DND-41 (cell line): ENCODE measurements at regions not wholly inside any gene's neighbourhood (a gene's known extent, or its start where the extent isn't known, plus 50 kb on each side); places are given as distances from the start of the nearest gene placed in this dataset.

Experiments
- ATAC-seq: fragments of 200-7000 bp; cut with Tn5 transposase; 3 replicates; pipeline ENCODE4 v1.9.1; 2021; ENCODE audit warnings: low read depth; ENCODE audit not compliant: insufficient read depth
- DNase-seq: peaks from one replicate; pipeline ENCODE4 v3.0.0-alpha.2; 2020
- H2AFZ ChIP-seq: 2 replicates; pipeline ENCODE4 v1.6.0; 2012; ENCODE audit warnings: low read depth, low read length
- H3K27ac ChIP-seq: 2 replicates; pipeline ENCODE4 v1.5.1; 2012; ENCODE audit warnings: low read length, inconsistent platforms
- H3K27me3 ChIP-seq: fragments of 200-600 bp; sonication (generic); 2 replicates; pipeline ENCODE4 v1.6.0; 2012; ENCODE audit warnings: low read length, mild to moderate bottlenecking, inconsistent platforms; ENCODE audit not compliant: insufficient read depth, poor library complexity
- H3K36me3 ChIP-seq: 2 replicates; pipeline ENCODE4 v1.5.1; 2012; ENCODE audit warnings: low read length, inconsistent platforms; ENCODE audit not compliant: insufficient read depth
- H3K4me1 ChIP-seq: 2 replicates; pipeline ENCODE4 v1.5.1; 2012; ENCODE audit warnings: mild to moderate bottlenecking, low read length; ENCODE audit not compliant: insufficient read depth
- H3K4me2 ChIP-seq: 2 replicates; pipeline ENCODE4 v1.6.0; 2012; ENCODE audit warnings: mild to moderate bottlenecking, moderate library complexity, low read length, inconsistent platforms; ENCODE audit not compliant: insufficient read depth
- H3K4me3 ChIP-seq, 2 experiments: fragments of 200-600 bp in 1 of 2; shearing (Covaris generic) in 1 of 2; 2 replicates each; pipeline ENCODE4 v1.5.1; 2012 to 2016; ENCODE audit warnings: inconsistent platforms in 2 of 2, low read length in 2 of 2, mild to moderate bottlenecking in 2 of 2, low read depth in 1 of 2, moderate library complexity in 1 of 2
- H3K79me2 ChIP-seq: 2 replicates; pipeline ENCODE4 v1.6.0; 2012; ENCODE audit warnings: low read length, inconsistent platforms; ENCODE audit not compliant: insufficient read depth
- H3K9ac ChIP-seq: 2 replicates; pipeline ENCODE4 v1.6.0; 2012; ENCODE audit warnings: low read depth, mild to moderate bottlenecking, inconsistent platforms, low read length, moderate library complexity
- H3K9me3 ChIP-seq: 2 replicates; pipeline ENCODE4 v1.5.1; 2012; ENCODE audit warnings: low read length, moderate library complexity, mild to moderate bottlenecking, inconsistent platforms; ENCODE audit not compliant: insufficient read depth, severe bottlenecking
- H4K20me1 ChIP-seq: 2 replicates; pipeline ENCODE4 v1.6.0; 2012; ENCODE audit warnings: low read length; ENCODE audit not compliant: insufficient read depth
- EZH2 ChIP-seq: IDR thresholded peaks from 3 replicates; pipeline ENCODE4 v1.6.1; 2012; ENCODE audit warnings: borderline replicate concordance, low read depth, mild to moderate bottlenecking, moderate library complexity, low read length, inconsistent platforms; ENCODE audit not compliant: severe bottlenecking
- TF ChIP-seq, protein P1 (sequence below): IDR thresholded peaks from 2 replicates; pipeline ENCODE4 v1.5.1; 2012; ENCODE audit warnings: borderline replicate concordance, low read length, moderate library complexity, mild to moderate bottlenecking; ENCODE audit not compliant: poor library complexity, severe bottlenecking; ENCODE audit errors: extremely low read depth

DNA sequence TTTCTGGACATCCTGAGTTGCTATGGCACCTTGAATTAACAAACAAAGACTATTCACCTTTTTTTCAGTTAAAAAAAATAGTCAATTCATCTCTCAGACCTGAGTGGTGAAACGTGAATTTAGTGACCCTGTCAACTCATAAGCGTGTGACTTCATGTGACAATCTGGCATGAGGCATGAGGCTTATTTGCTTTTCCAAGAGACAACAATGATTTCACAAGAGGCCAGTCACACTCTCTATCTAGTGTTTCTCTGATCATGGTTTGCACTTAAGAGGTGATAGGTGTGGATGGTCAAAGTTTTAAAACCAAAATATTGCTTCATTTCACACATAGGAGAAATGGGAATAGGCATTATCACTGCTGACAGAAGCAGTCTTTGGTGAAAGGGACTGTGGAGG is 559.6 kb upstream of the ACO1 start:
- ATAC-seq (no peak), DNase-seq (no peak)
- H3K9me3 ChIP-seq: peaks cover 9% of the 10 kb centered on the region
- H3K79me2 ChIP-seq: no peaks in the 10 kb centered on the region
- H3K4me1 ChIP-seq: no peaks in the 10 kb centered on the region
- TF ChIP-seq, protein P1, sequence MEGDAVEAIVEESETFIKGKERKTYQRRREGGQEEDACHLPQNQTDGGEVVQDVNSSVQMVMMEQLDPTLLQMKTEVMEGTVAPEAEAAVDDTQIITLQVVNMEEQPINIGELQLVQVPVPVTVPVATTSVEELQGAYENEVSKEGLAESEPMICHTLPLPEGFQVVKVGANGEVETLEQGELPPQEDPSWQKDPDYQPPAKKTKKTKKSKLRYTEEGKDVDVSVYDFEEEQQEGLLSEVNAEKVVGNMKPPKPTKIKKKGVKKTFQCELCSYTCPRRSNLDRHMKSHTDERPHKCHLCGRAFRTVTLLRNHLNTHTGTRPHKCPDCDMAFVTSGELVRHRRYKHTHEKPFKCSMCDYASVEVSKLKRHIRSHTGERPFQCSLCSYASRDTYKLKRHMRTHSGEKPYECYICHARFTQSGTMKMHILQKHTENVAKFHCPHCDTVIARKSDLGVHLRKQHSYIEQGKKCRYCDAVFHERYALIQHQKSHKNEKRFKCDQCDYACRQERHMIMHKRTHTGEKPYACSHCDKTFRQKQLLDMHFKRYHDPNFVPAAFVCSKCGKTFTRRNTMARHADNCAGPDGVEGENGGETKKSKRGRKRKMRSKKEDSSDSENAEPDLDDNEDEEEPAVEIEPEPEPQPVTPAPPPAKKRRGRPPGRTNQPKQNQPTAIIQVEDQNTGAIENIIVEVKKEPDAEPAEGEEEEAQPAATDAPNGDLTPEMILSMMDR: no peak
- no peak for TF ChIP-seq EZH2
- no peaks in the 10 kb centered on the region for H3K27me3 ChIP-seq
- no peaks in the 10 kb centered on the region for H3K36me3 ChIP-seq
- no peaks in the 10 kb centered on the region for H4K20me1 ChIP-seq
- no peak overlapping the region for H3K4me2 ChIP-seq
- H2AFZ ChIP-seq: no peak overlapping the region
- no peak overlapping the region for H3K4me3 ChIP-seq
- no peak overlapping the region for H3K27ac ChIP-seq
- no peak overlapping the region for H3K9ac ChIP-seq

DNA sequence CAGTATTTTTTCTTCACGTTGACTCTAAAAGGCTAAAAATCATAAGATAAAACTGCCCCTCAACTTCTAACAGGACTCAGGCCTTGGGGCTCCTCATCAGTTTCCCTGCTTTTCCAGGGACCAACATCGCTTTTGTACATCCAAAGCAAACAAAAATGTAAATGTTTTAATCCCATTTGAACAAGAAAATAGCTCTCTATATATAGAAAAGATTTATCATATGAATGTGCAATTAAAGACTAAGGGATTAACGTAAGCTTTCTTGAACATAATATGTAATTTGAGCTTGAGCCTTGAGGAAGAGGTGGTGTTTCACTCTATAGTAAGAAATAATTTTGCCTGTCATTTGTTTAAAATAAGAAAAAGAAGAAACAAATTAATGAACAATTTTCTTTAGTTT is 547.2 kb upstream of the ACO1 start:
- H3K27me3 ChIP-seq: no peaks in the 10 kb centered on the region
- H3K9me3 ChIP-seq: no peaks in the 10 kb centered on the region
- no peak overlapping the region for H3K4me2 ChIP-seq
- ATAC-seq: no peak
- TF ChIP-seq, protein P1: no peak
- TF ChIP-seq EZH2: no peak
- no peak overlapping the region for H2AFZ ChIP-seq
- no peak overlapping the region for H3K9ac ChIP-seq
- DNase-seq: no peak
- no peaks in the 10 kb centered on the region for H3K79me2 ChIP-seq
- no peaks in the 10 kb centered on the region for H4K20me1 ChIP-seq
- no peak overlapping the region for H3K27ac ChIP-seq
- H3K36me3 ChIP-seq: no peaks in the 10 kb centered on the region
- H3K4me1 ChIP-seq: no peaks in the 10 kb centered on the region
- no peak overlapping the region for H3K4me3 ChIP-seq

DNA sequence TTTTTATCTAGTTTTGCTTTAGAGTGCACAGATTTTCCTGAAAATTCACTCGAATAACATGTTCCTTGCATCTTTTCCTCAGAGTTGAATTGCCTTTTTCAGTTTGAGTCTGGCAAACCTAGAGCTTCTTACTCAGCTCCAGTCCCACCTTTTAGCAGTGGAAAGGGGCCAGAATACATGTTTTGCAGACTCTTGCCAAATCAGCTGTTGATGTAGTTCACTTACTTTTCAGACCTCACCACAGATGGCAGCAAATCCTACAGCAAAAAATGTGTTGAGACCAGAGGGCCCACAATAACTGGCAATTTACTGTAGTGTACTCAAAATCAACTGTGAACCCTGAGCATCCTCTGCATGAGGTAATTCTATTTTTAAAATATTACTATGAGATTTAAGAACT is 545.2 kb upstream of the ACO1 start:
- Histone ChIP-seq H2AFZ (no peak overlapping the region), H3K27me3 (no peaks in the 10 kb centered on the region), H3K4me2 (no peak overlapping the region), H3K4me1 (no peaks in the 10 kb centered on the region), H4K20me1 (no peaks in the 10 kb centered on the region), H3K9me3 (no peaks in the 10 kb centered on the region), H3K27ac (no peak overlapping the region), H3K79me2 (no peaks in the 10 kb centered on the region), H3K9ac (no peak overlapping the region), H3K4me3 (no peak overlapping the region), H3K36me3 (no peaks in the 10 kb centered on the region)
- ATAC-seq (no peak), DNase-seq (no peak)
- TF ChIP-seq, protein P1: no peak
- no peak for TF ChIP-seq EZH2

DNA sequence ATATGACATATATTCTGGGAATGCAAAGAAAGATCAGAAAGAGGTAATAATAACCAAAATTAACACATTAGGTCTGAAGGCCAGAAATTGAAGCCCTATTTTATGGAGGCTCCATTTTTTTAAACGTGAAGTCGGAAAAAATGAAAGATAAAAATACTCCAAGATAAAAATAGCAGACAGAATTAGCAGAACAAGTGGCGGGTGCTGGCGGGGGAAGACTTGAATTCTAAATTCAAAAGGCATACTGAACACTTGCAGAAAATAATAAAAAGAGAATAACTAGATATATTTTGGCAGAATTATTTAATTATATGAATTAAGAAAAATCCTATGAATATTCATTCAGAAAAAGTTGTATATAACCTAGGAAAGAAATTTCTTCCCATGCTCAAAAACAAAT is 543.7 kb upstream of the ACO1 start:
- DNase-seq (no peak), ATAC-seq (no peak)
- Histone ChIP-seq H3K4me1 (no peaks in the 10 kb centered on the region), H3K4me3 (no peak overlapping the region), H3K27ac (no peak overlapping the region), H3K36me3 (no peaks in the 10 kb centered on the region), H3K27me3 (no peaks in the 10 kb centered on the region), H3K79me2 (no peaks in the 10 kb centered on the region), H4K20me1 (no peaks in the 10 kb centered on the region), H3K4me2 (no peak overlapping the region), H2AFZ (no peak overlapping the region), H3K9me3 (no peaks in the 10 kb centered on the region), H3K9ac (no peak overlapping the region)
- TF ChIP-seq, protein P1: no peak
- TF ChIP-seq EZH2: no peak
